GM21360 (cell line): ENCODE measurements at regions not wholly inside any gene's neighbourhood (a gene's known extent, or its start where the extent isn't known, plus 50 kb on each side); places are given as distances from the start of the nearest gene placed in this dataset.

Experiments used
- ATAC-seq: cut with Tn5 transposase; IDR thresholded peaks from one replicate; pipeline ENCODE4 v1.9.1; 2021; ENCODE audit warnings: mild to moderate bottlenecking, moderate library complexity; ENCODE audit not compliant: unreplicated experiment

DNA sequence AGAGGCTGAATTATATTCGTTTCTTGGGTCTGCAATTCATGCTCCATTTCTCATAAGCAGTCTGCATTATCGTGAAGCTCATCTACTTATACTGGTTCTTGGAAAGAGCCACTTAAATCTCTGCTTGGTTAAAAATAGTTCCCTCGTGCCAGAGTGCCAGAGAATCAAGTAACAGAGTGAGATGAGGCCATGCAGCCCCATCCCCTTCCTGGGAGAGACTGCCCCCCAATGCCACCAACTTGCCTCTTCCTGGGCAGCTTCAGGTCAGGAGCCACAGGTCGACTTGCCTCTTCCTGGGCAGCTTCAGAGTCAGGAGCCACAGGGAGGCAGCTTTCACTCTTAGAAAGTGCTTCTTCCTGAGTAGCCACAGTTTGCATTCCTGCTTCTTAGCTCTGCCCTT is 223.9 kb upstream of the ZBED5 start:
- no peak for ATAC-seq

DNA sequence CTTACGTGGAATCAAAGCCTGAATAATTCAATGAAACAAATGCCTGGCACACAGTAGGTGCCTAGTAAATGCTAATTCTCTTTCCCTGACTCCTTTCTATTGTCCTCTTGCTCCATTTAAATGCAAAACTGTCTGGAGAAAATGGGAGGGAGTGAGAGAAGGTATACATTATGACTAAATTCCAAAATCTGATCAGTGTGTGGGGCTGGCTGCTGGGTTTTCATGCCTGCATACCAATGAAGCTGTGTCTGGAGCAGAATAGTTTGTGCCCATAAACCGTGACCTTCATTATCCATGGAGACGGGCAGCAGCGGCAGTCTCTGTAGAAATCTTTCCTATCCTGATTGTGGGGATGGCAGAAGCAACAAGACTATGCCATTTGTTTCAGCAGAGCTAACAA is 223.4 kb upstream of the ZBED5 start:
- no peak for ATAC-seq

DNA sequence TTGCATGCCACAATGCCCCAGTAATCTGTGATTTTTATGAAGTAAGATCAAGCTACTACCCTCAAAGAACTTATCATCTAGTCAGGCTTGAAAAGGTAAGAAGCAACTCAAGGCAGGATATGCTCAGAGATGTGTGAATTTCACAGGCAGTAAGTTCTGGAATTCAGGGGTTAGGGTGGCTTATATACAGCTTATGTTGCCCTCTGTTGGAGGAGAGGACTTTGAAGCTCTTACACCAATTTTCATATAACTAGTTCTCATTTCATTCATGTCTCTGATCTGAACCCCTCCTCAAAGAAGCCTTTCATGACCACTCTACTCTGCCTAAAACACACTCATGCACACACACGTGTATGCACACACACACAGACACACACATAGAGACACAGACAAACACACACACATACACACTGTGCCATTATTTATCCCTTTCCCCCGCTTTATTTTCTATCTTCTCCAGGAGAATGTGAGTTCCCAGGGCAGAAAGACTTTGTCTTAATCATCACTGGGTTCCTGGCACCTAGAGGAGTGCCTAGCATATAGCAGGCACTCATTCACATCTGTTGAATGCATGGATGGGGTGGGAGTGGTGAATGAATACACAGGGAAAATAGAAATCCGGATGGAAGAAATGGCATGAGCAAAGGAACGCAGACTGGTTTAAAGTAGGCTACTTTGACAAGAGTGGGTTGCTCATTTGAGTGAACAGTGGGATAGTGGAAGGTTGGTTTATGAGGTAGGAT is 220.7 kb upstream of the ZBED5 start:
- ATAC-seq: no peak

DNA sequence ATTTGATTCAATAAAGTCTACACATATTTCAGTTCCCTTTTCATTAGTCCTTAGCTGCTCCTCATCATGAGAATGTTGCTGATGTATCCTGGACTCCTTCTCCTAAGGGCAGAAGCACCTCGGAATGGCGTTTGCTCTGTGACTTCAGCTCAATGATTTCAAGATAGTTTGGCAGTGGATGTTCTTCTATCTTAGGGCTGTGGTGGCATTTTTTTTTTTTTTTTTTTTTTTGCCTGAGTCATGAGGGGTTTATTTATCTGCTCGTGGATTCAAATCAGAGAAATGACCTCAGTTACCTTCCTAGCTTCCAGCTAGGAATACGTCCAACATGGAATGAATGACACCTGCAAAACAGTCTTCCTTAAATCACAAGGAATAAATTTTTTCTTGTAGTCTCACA is 220.0 kb upstream of the ZBED5 start:
- ATAC-seq: no peak

DNA sequence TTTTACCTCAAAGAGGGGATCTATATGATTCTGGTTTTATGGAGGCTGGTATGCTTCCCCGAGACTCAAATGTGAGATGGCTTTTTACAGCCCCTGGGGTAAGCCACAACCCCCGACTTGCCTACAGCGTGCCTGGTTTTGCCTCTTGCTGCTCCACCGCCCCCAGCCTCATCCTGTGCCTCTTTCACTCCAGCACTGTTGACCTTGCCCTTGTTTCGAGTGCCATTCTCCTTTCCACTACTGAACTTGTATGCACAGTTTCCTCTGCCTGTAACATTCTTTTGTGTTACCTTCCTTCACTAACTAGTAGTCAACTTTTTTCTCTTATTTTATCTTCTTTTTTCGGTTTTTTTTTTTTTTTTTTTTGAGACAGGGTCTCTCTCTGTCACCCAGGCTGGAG is 219.0 kb upstream of the ZBED5 start:
- no peak for ATAC-seq

DNA sequence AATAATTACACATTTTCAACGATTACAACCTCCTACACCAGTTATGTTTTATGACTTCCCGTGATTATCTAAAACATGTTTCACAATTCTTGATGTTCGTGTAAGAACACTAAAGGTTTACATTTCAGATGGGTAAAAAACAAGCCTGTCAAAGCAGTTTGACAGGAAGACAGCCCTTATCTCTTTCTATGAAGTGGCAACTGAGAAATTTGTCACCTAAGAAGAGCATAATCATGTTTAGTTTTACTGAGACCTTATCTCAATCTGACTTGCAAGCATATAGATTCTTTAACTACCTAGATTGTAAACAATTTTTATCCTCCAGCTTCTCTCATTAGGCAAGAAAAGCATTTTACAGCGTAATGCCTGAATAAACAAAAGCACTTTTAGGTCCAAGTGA is 218.4 kb upstream of the ZBED5 start:
- no peak for ATAC-seq

DNA sequence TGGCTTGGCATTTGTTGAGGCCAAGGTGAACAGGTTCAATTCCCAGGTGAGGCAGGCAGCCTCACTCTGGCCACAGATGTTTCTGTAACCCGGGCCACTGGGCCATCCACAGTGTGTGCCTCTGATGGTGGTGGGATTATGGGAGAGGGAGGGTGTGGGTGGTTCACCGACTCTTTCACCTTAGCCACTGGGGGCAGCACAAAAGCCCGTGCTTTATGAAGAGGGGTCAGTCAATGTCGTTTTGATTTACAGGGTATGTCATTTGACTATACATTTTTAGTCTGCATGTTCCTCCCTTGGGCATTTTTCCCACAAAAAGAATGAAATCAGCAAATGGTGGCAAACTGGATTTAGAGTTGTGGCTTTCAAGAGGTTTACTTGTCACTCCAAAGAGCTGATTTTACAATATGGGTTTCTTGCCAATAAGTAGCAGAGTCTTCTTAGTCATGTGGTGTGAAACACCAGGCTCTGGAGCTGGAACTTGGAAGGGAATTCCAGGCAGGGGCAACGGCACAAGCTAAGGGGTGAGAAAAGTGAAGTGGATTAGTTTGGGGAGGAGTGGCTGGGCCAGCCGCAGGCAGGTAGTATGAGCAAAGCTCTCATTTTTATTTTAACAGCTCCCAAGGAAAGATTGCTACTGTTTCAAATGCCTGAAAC is 217.8 kb upstream of the ZBED5 start:
- no peak for ATAC-seq

DNA sequence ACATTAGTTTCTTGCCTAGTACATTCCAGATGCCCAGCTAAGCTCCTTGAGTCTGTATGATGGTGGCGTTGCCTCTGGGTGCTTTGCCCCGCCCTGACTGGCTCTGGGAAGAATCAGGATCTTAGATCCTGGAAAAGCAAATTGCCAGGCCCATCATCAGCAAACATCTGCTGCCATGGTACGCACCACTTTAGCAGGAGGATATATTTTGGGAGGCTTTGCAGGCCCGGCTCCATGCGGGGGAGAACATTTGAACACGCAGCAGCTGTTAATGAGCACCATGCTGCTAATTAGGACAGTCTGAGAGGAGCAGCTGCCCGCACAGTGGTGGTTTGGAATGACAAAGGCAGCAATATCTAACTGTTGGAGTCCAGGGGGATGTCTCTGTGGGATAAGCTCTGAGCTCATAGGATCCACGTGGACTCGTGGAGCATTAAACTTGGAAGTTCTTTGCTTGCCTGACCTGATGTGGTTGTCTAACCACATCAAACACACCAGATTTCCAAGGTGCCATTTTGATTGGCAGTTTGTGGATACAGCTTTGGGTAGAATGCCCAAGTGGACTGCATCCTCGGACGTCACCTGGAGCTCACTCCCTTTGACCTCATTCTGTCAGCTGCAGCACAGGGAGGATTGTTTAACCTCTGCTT is 217.0 kb upstream of the ZBED5 start:
- ATAC-seq: no peak

DNA sequence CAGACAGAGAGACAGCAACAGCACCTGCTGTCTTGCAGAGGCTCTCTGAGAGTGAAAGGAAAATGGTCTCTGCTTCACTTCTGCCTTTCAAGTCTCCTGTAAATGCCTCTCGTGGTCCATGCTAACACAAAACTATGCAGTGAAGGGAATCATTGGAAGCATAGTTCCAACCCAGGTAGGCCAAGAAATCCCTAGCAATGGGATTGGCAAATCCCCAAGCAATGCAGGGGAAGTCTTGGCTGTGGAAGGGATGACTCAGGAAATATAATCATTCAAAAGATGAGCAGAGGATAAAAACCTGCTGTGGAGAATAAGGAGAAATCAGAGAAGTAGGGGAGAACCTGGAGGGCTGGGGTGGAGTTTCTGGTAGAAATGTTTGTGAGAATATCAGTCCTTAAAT is 216.1 kb upstream of the ZBED5 start:
- ATAC-seq: no peak

DNA sequence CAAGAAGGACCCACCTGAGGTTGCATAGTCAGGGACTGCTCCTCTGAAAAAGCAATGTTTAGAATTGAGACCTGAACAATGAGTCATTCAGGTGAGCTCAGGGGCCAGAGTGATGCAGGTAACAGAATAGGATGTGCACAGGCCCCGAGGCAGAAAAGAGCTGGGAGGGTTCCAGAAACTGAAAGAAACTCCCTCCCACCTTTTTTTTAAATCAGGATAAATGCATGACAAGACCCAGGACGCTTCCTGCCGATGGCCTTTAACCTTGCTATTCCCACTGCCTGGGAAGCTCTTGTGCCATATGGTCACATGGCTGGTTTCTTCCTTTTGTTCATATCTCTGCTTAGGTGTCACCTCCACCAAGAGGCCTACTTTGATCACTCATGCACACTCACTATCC is 214.2 kb upstream of the ZBED5 start:
- no peak for ATAC-seq

DNA sequence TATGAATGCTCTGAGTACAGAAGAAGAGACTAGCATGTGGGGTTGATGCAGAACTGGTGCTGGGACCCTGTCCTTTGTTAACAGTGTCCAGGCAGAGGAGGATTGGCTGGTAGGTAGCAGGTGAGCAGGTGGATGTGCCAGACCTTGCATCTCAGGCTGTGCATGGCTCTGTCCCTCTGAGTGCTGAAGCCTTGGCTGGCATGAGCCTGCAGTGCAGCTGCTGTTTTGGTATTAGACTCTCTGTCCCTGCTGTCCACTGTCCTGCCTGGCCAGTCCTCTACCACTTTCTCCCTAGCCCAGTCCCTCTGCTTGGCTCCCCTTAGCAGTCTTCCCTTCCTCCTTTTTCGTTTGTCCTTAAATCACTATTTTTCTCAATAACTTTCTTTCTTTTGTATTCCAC is 213.6 kb upstream of the ZBED5 start:
- no peak for ATAC-seq

DNA sequence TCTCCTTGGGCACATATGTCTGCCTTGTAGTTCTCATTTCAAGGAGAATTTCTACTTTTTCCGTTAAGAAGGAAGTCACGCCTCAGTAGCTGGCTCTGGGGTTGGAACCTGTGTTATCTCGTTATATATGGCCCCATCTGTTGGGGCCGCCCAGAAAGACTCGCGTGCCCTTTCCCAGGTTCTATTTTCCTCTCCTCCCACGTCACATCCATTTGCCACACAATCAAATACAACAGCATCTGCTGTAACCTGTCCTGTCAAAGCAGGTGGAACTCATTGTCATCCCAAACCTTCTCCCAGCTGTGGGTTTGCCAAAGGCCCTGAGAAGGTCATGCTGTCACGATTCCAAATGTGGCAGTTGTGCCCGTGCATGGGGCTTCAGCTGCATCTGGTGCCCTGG is 213.1 kb upstream of the ZBED5 start:
- ATAC-seq: no peak

DNA sequence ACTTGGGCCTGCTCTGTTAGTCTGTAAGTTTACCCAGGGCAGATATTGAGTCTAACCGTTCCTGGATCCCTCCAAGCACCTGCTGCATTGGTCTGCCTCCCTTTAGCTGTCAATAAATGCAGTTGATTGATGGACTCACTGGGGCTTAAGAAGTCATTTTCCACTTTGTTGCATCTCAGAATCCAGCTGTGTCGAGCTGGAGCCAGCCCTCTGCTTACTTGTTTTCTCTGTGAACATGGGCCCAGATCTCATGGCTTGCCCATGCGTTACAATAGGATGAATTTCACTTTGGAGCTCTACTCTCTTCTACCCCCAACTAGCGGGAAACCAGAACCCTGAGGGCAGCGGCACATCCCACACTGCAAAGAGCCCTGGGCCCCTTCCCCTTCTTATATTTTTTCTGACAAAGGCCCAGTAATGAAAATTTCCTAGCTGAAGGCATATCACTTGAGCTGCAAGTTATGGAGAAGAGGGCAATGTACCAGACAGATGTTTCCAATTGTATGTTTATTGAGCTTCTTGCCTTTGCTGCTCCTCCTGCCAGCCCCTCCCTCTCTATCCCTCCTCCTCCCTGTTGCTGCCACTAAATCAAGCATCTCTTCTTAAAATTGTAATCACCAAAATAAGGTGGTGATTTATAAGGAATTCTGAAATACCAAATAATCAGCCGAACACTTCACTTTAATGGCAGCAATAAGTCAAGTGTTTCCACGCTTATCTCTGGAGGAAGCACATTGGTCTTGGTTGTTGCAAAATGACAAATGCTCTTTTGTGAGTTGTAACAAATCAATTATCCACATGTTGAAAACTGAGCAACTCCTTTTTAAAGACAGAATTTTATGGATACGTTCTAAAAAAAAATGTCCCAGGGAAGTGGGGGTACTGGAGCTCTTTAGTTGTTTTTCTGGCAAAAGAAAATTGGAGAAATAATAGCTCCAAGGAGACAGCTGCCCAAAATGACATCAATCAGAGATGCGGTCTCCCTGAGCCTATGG is 212.3 kb upstream of the ZBED5 start:
- no peak for ATAC-seq

DNA sequence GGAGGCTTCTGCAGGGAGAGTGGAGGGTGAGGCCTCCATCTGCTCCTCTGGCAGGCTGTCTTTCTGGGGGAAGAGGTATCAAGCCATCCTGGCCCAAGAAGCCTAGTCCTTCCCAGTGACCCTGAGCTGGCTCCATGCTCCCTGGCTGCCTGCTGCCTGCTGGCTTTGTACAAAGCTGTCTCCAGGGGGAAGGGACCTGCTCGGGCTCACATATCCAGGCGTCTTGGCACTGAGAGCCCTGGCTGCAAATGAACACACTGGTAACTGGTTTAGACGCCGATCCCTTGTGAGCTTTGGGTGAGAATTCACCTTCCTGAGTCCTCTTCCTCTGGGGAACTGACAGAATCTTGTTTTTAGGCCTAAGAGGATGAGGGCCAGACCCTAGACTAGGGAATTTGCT is 210.3 kb upstream of the ZBED5 start:
- no peak for ATAC-seq

DNA sequence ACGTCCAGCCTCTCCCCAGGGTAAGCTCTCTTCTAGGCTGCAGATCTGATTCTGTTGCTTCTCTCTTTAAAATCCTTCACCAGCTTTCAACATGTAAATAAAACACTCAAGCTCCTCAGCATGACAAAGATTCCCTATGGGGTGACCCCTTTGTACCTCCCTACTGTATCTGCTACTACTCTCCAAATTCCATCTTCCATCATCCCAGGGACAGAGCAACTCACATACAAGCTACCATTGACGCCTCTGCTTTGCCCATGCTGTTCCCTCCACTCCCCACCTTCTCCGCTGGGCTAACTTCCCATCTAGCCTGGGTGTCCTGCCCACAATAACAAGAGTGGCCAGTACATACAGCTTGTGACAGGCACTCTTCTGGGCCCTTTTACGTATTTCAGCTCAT is 207.5 kb upstream of the ZBED5 start:
- no peak for ATAC-seq

DNA sequence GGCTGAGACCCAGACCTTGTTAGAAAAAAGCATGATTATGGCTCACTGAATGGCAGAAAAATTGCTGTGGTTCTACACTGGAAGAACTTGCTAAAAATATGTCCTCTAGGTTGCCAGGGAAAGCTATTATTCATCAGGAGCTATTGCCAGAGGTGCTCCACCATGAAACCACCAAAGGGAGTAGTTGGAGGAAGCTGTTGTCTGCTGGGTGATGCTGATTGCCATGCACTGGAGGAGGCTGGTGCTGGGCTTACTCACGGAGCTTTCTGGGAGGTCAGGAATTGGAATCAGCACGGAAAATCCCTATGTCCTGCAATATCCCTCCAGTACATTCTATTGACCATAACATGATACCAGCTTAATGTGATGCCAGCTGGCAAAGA is 199.6 kb upstream of the ZBED5 start:
- ATAC-seq: no peak

DNA sequence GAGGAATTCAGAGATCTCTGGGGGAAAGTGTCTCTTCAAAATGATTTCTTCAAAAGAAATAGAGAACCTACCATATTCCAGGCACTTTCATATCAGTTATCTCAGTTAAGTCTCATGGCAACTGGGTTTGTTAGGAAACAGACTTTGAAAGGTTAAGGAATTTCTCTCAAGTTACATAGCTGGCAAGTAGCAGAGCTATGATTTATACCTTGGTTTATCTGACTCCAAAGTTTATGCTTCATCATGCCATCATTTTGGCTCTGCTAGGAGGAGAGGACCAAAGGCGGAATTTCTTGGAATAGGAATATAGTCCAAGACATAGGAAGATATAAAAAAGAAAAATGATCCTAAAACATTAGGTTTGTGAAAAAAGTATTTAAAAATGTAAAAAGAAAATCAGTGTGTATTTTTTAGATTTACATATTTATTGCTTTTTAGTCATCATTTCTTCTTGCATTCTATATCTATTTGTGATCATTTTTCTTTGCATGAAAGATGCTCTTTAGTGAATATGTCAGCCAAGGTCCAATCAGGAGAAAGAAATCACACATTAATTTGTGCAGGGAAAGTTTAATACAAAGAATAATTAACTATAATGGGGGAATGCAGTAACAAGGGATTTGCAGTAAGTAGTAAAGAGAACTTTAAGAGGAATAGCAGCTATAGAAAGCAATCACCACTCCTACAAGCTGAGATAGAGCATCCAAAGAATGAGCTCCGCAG is 199.1 kb upstream of the ZBED5 start:
- no peak for ATAC-seq

DNA sequence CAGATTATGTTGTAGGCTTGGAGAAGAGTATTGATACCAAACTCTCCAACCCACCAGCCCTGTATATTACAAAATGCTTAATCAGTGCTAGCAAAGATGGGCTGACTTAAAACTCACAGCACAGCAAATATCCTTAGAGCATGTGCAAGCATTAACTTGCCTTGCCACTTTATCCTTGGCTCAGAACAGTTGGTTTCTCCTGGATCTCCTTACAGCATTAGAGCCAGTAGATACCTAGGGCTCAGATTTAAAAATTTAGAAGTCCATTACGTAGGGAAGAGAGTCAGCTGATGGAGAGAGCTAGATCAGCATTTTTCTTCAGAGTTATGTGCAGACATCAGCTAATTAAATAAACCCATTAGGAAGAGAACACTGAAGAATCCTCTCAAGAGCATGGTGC is 198.5 kb upstream of the ZBED5 start:
- no peak for ATAC-seq

DNA sequence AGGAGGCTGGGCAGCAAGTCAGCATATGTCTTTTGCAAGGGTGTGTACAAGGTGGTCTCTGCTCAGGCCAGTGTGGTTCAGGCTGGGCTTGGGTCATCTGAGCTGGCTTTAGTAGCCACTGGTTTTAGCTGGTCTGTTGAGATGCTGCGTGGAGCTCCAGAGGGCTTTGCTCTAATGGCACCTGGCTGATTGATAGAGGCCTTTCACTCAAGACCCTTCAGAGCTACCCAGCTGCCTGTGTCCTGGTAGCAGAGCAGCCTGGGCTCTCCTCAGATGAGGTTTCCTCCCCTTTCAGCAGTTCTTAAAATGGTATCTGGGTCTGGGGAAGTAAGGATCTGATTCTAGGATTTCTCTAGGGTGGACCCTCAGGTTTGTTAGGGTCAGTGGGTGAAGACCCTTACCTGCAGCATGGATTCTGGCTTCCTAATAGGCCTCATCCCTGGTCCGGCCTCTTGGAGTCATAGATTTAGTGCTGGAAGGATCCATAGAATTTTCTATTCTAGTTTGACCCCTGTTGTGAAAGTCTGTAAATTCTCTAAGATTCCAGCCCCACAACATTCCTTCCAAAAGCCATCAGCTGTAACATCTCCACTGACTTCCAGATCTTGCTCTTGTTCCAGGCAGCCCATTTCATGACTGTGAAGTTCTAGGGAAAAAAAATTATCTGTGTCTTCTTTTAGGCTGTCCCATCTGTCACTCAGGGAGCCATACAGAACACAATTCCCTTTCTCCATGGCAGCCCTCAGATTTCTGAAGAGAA is 190.2 kb upstream of the ZBED5 start:
- no peak for ATAC-seq

DNA sequence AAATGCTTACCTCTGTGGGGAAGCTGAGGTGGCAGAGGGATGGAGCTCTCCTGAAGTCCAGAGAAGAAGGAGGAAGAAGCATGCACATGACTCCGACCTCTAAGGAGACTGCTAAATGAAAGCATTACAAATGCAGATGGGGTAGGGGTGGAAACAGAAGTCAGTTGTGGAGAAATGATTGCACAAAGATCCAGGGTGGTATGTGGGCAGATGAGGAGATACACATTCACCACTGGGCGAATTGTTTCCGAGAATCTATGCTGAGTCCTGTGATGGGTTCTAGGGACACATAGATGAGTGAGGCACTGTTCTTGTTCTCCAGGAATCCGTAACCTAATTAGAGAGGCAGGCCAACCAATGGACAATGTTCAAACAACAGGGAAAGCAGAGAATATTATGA is 188.9 kb upstream of the ZBED5 start:
- no peak for ATAC-seq
